ENCODE measurements at regions not wholly inside any gene's neighbourhood (a gene's known extent, or its start where the extent isn't known, plus 50 kb on each side); places are given as distances from the start of the nearest gene placed in this dataset.
"Not testable (repeated sequence)": the region's sequence is repeated elsewhere in the genome, so short reads cannot be mapped to it uniquely, and the experiment has no call there.

DNA sequence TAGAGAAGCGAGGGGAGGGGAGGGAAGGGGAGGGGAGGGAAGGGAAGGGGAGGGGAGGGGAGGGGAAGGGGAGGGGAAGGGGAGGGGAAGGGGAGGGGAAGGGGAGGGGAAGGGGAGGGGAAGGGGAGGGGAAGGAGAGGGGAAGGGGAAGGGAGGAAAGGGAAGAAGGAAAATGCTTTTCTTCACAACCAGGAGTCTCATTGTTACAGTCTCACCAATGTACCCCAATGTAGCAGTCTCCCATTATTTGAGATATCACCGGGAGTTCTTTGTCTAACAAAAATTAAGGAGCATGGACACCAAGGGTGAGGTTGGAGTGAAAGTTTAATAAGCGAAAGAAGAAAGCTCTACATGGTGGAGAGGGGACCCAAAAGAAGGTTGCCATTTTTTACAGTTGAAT lies 1148.0 kb upstream of the ACVR2A start:
- H3K27ac ChIP-seq (ENCODE audit: low read length); H3K4me3 ChIP-seq (ENCODE audit: low read depth in 2 of 2, low read length in 2 of 2); DNase-seq (ENCODE audit: low read depth, low spot score); in situ Hi-C loops (cut with HindIII; ENCODE audit: low pct_unique_long_range_greater_than_20kb, low sequenced_read_pairs); H3K9me3 ChIP-seq (ENCODE audit: control insufficient read depth, insufficient read depth, low read depth, low read length); BruUV-seq (replicated peaks); H3K36me3 ChIP-seq (ENCODE audit: control insufficient read depth, insufficient read depth, low read length); CTCF ChIA-PET; ATAC-seq; POLR2A ChIA-PET; intact Hi-C loops (cut with micrococcal nuclease; ENCODE audit: unreplicated experiment); H3K4me1 ChIP-seq (ENCODE audit: control insufficient read depth, insufficient read depth, low read length); H3K27me3 ChIP-seq (ENCODE audit: control insufficient read depth, insufficient read depth, low read length): not testable (repeated sequence)

DNA sequence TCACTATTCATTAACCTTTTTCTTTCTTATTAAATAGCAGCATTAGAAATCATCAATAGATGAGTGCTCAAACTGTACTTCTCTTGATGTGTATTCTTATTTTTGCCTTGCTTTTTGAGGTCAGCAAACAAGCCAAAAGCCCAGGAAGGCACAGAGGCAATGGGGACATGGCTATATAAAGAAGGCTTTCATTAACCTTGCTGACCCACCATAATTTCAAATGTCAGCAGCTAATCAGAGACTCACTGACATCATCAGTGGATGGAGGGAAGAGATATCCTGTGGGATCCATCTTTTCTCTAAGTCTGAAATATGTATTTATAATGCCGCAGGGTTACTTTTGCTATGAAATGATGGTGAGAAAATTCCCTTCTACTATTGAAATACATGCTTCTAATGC lies 1162.8 kb upstream of the ACVR2A start:
- POLR2A ChIA-PET = no interaction called here
- CTCF ChIA-PET = no interaction called here
- no peak for ATAC-seq
- H3K4me1 ChIP-seq (ENCODE audit: control insufficient read depth, insufficient read depth, low read length) = no peaks in the 10 kb centered on the region
- DNase-seq (ENCODE audit: low read depth, low spot score) = no peak
- H3K27me3 ChIP-seq (ENCODE audit: control insufficient read depth, insufficient read depth, low read length) = no peaks in the 10 kb centered on the region
- no peaks in the 10 kb centered on the region for H3K36me3 ChIP-seq (ENCODE audit: control insufficient read depth, insufficient read depth, low read length)
- H3K27ac ChIP-seq (ENCODE audit: low read length) = no peak overlapping the region
- H3K4me3 ChIP-seq (ENCODE audit: low read depth in 2 of 2, low read length in 2 of 2) = no peak overlapping the region
- in situ Hi-C loops (cut with HindIII; ENCODE audit: low pct_unique_long_range_greater_than_20kb, low sequenced_read_pairs) (no loop called here), intact Hi-C loops (cut with micrococcal nuclease; ENCODE audit: unreplicated experiment) (no loop called here)
- BruUV-seq (replicated peaks) = no TSS peak
- TF ChIP-seq, protein P1, sequence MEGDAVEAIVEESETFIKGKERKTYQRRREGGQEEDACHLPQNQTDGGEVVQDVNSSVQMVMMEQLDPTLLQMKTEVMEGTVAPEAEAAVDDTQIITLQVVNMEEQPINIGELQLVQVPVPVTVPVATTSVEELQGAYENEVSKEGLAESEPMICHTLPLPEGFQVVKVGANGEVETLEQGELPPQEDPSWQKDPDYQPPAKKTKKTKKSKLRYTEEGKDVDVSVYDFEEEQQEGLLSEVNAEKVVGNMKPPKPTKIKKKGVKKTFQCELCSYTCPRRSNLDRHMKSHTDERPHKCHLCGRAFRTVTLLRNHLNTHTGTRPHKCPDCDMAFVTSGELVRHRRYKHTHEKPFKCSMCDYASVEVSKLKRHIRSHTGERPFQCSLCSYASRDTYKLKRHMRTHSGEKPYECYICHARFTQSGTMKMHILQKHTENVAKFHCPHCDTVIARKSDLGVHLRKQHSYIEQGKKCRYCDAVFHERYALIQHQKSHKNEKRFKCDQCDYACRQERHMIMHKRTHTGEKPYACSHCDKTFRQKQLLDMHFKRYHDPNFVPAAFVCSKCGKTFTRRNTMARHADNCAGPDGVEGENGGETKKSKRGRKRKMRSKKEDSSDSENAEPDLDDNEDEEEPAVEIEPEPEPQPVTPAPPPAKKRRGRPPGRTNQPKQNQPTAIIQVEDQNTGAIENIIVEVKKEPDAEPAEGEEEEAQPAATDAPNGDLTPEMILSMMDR (IDR thresholded peaks at IDR 0.05) = no peak
- TF ChIP-seq SIN3A (IDR thresholded peaks at IDR 0.05; ENCODE audit: borderline replicate concordance, insufficient read depth, low read depth, low read length) = no peak
- TF ChIP-seq, protein P2, sequence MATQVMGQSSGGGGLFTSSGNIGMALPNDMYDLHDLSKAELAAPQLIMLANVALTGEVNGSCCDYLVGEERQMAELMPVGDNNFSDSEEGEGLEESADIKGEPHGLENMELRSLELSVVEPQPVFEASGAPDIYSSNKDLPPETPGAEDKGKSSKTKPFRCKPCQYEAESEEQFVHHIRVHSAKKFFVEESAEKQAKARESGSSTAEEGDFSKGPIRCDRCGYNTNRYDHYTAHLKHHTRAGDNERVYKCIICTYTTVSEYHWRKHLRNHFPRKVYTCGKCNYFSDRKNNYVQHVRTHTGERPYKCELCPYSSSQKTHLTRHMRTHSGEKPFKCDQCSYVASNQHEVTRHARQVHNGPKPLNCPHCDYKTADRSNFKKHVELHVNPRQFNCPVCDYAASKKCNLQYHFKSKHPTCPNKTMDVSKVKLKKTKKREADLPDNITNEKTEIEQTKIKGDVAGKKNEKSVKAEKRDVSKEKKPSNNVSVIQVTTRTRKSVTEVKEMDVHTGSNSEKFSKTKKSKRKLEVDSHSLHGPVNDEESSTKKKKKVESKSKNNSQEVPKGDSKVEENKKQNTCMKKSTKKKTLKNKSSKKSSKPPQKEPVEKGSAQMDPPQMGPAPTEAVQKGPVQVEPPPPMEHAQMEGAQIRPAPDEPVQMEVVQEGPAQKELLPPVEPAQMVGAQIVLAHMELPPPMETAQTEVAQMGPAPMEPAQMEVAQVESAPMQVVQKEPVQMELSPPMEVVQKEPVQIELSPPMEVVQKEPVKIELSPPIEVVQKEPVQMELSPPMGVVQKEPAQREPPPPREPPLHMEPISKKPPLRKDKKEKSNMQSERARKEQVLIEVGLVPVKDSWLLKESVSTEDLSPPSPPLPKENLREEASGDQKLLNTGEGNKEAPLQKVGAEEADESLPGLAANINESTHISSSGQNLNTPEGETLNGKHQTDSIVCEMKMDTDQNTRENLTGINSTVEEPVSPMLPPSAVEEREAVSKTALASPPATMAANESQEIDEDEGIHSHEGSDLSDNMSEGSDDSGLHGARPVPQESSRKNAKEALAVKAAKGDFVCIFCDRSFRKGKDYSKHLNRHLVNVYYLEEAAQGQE (IDR thresholded peaks at IDR 0.05; ENCODE audit: insufficient read depth in 1 of 2, low read depth in 2 of 2, low read length in 1 of 2) = no peak
- no peak for TF ChIP-seq TCF7L2 (IDR thresholded peaks at IDR 0.05; ENCODE audit: low read depth, low read length)
- no peak for TF ChIP-seq POLR2AphosphoS5 (IDR thresholded peaks at IDR 0.05; ENCODE audit: low read depth, low read length)
- no peaks in the 10 kb centered on the region for H3K9me3 ChIP-seq (ENCODE audit: control insufficient read depth, insufficient read depth, low read depth, low read length)

DNA sequence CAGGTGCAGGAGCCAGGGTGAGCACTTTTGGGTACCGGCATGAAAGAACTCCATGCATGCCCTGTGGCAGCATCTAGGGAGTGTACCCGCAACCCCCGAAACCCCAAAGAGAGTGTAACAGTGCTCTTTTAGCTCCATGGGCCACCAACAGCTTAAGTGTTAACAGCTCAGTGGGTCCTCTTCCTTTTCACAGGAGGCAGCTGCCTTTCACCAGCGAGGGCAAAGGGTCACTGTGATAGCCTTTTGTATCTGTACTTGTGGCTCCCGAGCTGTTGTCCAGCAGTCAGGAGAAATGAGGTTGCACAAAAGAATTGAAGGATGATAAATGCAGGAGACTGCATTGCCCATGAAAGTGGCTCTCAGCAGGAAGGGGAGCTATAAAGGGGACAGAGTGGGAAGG lies 1166.3 kb upstream of the ACVR2A start:
- Histone ChIP-seq H3K36me3 (ENCODE audit: control insufficient read depth, insufficient read depth, low read length) (no peaks in the 10 kb centered on the region), H3K4me3 (ENCODE audit: low read depth in 2 of 2, low read length in 2 of 2) (no peak overlapping the region), H3K9me3 (ENCODE audit: control insufficient read depth, insufficient read depth, low read depth, low read length) (no peaks in the 10 kb centered on the region), H3K4me1 (ENCODE audit: control insufficient read depth, insufficient read depth, low read length) (no peaks in the 10 kb centered on the region), H3K27ac (ENCODE audit: low read length) (no peak overlapping the region), H3K27me3 (ENCODE audit: control insufficient read depth, insufficient read depth, low read length) (no peaks in the 10 kb centered on the region)
- ATAC-seq (no peak), DNase-seq (ENCODE audit: low read depth, low spot score) (no peak)
- in situ Hi-C loops (cut with HindIII; ENCODE audit: low pct_unique_long_range_greater_than_20kb, low sequenced_read_pairs) = no loop called here
- POLR2A ChIA-PET = no interaction called here
- TF ChIP-seq, protein P1 (IDR thresholded peaks at IDR 0.05) = no peak
- no peak for TF ChIP-seq POLR2AphosphoS5 (IDR thresholded peaks at IDR 0.05; ENCODE audit: low read depth, low read length)
- TF ChIP-seq, protein P2 (IDR thresholded peaks at IDR 0.05; ENCODE audit: insufficient read depth in 1 of 2, low read depth in 2 of 2, low read length in 1 of 2) = no peak
- BruUV-seq (replicated peaks) = no TSS peak
- CTCF ChIA-PET = no interaction called here
- intact Hi-C loops (cut with micrococcal nuclease; ENCODE audit: unreplicated experiment) = no loop called here
